Trophoblast cell (in vitro differentiated cells and primary cell): ENCODE measurements at regions not wholly inside any gene's neighbourhood (a gene's known extent, or its start where the extent isn't known, plus 50 kb on each side); places are given as distances from the start of the nearest gene placed in this dataset.
A peak's percentile ranks its signal among the peaks of the same experiment; 100 is the strongest.

Source experiments
- DNase-seq, 2 donors: peaks; one replicate each; pipeline ENCODE4 v3.0.0-alpha.2; 2016
- H2AFZ ChIP-seq: 2 replicates; pipeline ENCODE4 v1.6.1; 2013; ENCODE audit warnings: low read length, moderate library complexity, mild to moderate bottlenecking; ENCODE audit not compliant: insufficient read depth, poor library complexity
- H2AK5ac ChIP-seq: 2 replicates; pipeline ENCODE4 v1.6.1; 2013; ENCODE audit warnings: mild to moderate bottlenecking, low read length
- H2BK120ac ChIP-seq: 2 replicates; pipeline ENCODE4 v1.6.1; 2013; ENCODE audit warnings: low read length, mild to moderate bottlenecking, moderate library complexity; ENCODE audit not compliant: insufficient read depth, poor library complexity
- H2BK12ac ChIP-seq: 2 replicates; pipeline ENCODE4 v1.6.1; 2013; ENCODE audit warnings: mild to moderate bottlenecking, low read length, moderate library complexity
- H2BK5ac ChIP-seq: 2 replicates; pipeline ENCODE4 v1.6.1; 2013; ENCODE audit warnings: low read length, low read depth, moderate library complexity, mild to moderate bottlenecking; ENCODE audit not compliant: poor library complexity
- H3K14ac ChIP-seq: 2 replicates; pipeline ENCODE4 v1.6.1; 2013; ENCODE audit warnings: mild to moderate bottlenecking, low read length
- H3K18ac ChIP-seq: 2 replicates; pipeline ENCODE4 v1.6.1; 2013; ENCODE audit warnings: mild to moderate bottlenecking, low read length
- H3K23ac ChIP-seq: 2 replicates; pipeline ENCODE4 v1.6.1; 2013; ENCODE audit warnings: low read length
- H3K27ac ChIP-seq: 2 replicates; pipeline ENCODE4 v1.5.1; 2013; ENCODE audit warnings: low read depth, mild to moderate bottlenecking, inconsistent platforms, low read length, moderate library complexity
- H3K27me3 ChIP-seq: 2 replicates; pipeline ENCODE4 v1.6.1; 2013; ENCODE audit warnings: inconsistent platforms, mild to moderate bottlenecking, low read length, moderate library complexity; ENCODE audit not compliant: insufficient read depth
- H3K36me3 ChIP-seq, 2 experiments: 1 replicate in 1 of 2; 2 replicates in 1 of 2; pipeline ENCODE4 v1.6.1; 2013; ENCODE audit warnings: low read length in 2 of 2, mild to moderate bottlenecking in 2 of 2, moderate library complexity in 1 of 2; ENCODE audit not compliant: insufficient read depth in 2 of 2, control insufficient read depth in 1 of 2
- H3K4ac ChIP-seq: 2 replicates; pipeline ENCODE4 v1.6.1; 2013; ENCODE audit warnings: low read depth, mild to moderate bottlenecking, low read length, moderate library complexity
- H3K4me1 ChIP-seq, 2 experiments: 1 replicate in 1 of 2; 2 replicates in 1 of 2; pipeline ENCODE4 v1.6.1; 2013; ENCODE audit warnings: low read length in 2 of 2, mild to moderate bottlenecking in 2 of 2, moderate library complexity in 1 of 2; ENCODE audit not compliant: insufficient read depth in 2 of 2, control insufficient read depth in 1 of 2
- H3K4me2 ChIP-seq: 2 replicates; pipeline ENCODE4 v1.6.1; 2013; ENCODE audit warnings: inconsistent platforms, mild to moderate bottlenecking, low read length, moderate library complexity
- H3K4me3 ChIP-seq: 2 replicates; pipeline ENCODE4 v1.5.1; 2013; ENCODE audit warnings: mild to moderate bottlenecking, low read depth, low read length, inconsistent platforms
- H3K79me1 ChIP-seq: one replicate; pipeline ENCODE4 v1.6.1; 2013; ENCODE audit warnings: low read length
- H3K79me2 ChIP-seq: 2 replicates; pipeline ENCODE4 v1.6.1; 2013; ENCODE audit warnings: low read length, mild to moderate bottlenecking; ENCODE audit not compliant: control insufficient read depth, insufficient read depth, poor library complexity
- H3K9ac ChIP-seq: 2 replicates; pipeline ENCODE4 v1.6.1; 2013; ENCODE audit warnings: mild to moderate bottlenecking, low read length
- H3K9me3 ChIP-seq: 2 replicates; pipeline ENCODE4 v1.6.1; 2013; ENCODE audit warnings: low read depth, mild to moderate bottlenecking, control low read depth, inconsistent platforms, low read length; ENCODE audit not compliant: insufficient read depth
- H4K12ac ChIP-seq: 2 replicates; pipeline ENCODE4 v1.6.1; 2013; ENCODE audit warnings: low read depth, mild to moderate bottlenecking, low read length, moderate library complexity
- H4K8ac ChIP-seq: 2 replicates; pipeline ENCODE4 v1.6.1; 2013; ENCODE audit warnings: low read depth, mild to moderate bottlenecking, low read length, moderate library complexity
- H4K91ac ChIP-seq: one replicate; pipeline ENCODE4 v1.6.1; 2013; ENCODE audit warnings: low read depth, mild to moderate bottlenecking, low read length, moderate library complexity
- WGBS: extraction: QIAGEN DNeasy Blood & Tissue Kit; methylation state at CpG from one replicate; pipeline ENCODE4 v1.1.7; 2013; ENCODE audit warnings: missing lambda C conversion rate; ENCODE audit not compliant: insufficient read length, insufficient coverage; ENCODE audit errors: extremely low coverage; 5-methylcytosine and 5-hydroxymethylcytosine counted together

GRCh38 chr9:14441115-14441514 is 127.2 kb upstream of the NFIB start:
- Histone ChIP-seq H2BK5ac (no peak overlapping the region), H3K14ac (no peak overlapping the region), H3K9me3 (no peaks in the 10 kb centered on the region), H3K4me3 (no peak overlapping the region), H2BK120ac (no peak overlapping the region), H3K4ac (no peak overlapping the region), H3K36me3 (no peaks in the 10 kb centered on the region), H3K9ac (no peak overlapping the region), H2AK5ac (no peak overlapping the region), H3K79me2 (no peaks in the 10 kb centered on the region), H4K91ac (no peak overlapping the region), H3K27me3 (no peaks in the 10 kb centered on the region), H3K4me2 (no peak overlapping the region), H3K23ac (no peak overlapping the region), H4K8ac (no peak overlapping the region), H3K79me1 (no peaks in the 10 kb centered on the region), H3K4me1 (no peaks in the 10 kb centered on the region), H2AFZ (no peak overlapping the region), H3K18ac (no peak overlapping the region), H3K27ac (no peak overlapping the region), H2BK12ac (no peak overlapping the region), H4K12ac (no peak overlapping the region)
- no peak for DNase-seq
- no CpG with 5 or more reads among the region's 8 CpGs for WGBS

- no peak overlapping the region for H4K12ac ChIP-seq
- no peak overlapping the region for H3K27ac ChIP-seq
- no peak overlapping the region for H2BK120ac ChIP-seq
- no peaks in the 10 kb centered on the region for H3K9me3 ChIP-seq
- H2AFZ ChIP-seq, result no peak overlapping the region
- H3K4ac ChIP-seq, result no peak overlapping the region
- H3K79me2 ChIP-seq, result no peaks in the 10 kb centered on the region
- no peaks in the 10 kb centered on the region for H3K4me1 ChIP-seq
- no peak overlapping the region for H4K91ac ChIP-seq
- no peak overlapping the region for H4K8ac ChIP-seq
- H3K27me3 ChIP-seq, result no peaks in the 10 kb centered on the region
- H3K4me3 ChIP-seq, result no peak overlapping the region
- no peak overlapping the region for H2BK12ac ChIP-seq
- no peak for DNase-seq
- H3K4me2 ChIP-seq, result no peak overlapping the region
- no CpG with 5 or more reads among the region's 4 CpGs for WGBS
- H2BK5ac ChIP-seq, result no peak overlapping the region
- no peak overlapping the region for H3K9ac ChIP-seq
- H3K79me1 ChIP-seq, result no peaks in the 10 kb centered on the region
- no peak overlapping the region for H3K18ac ChIP-seq
- H3K23ac ChIP-seq, result no peak overlapping the region
- no peak overlapping the region for H2AK5ac ChIP-seq
- H3K14ac ChIP-seq, result no peak overlapping the region
- H3K36me3 ChIP-seq, result no peaks in the 10 kb centered on the region
Measured at GRCh38 chr9:14440062-14440461, 126.1 kb upstream of the NFIB start.

GRCh38 chr9:14439555-14439954 is 125.6 kb upstream of the NFIB start:
- no peak overlapping the region for H2AK5ac ChIP-seq
- WGBS, result no CpG with 5 or more reads among the region's 6 CpGs

GRCh38 chr9:14438232-14439021 is 124.5 kb upstream of the NFIB start:
- Histone ChIP-seq H3K79me2 (no peaks in the 10 kb centered on the region), H3K79me1 (no peaks in the 10 kb centered on the region), H4K12ac (no peak overlapping the region), H3K23ac (no peak overlapping the region), H3K9ac (no peak overlapping the region), H3K18ac (no peak overlapping the region), H3K27ac (no peak overlapping the region), H3K9me3 (no peaks in the 10 kb centered on the region), H2AK5ac (no peak overlapping the region), H3K14ac (no peak overlapping the region), H2AFZ (no peak overlapping the region), H3K27me3 (no peaks in the 10 kb centered on the region), H3K4me2 (no peak overlapping the region), H3K4me1 (peaks cover 0 to 2% of the 10 kb centered on the region in 2 experiments), H3K36me3 (no peaks in the 10 kb centered on the region), H2BK12ac (no peak overlapping the region), H2BK120ac (no peak overlapping the region), H4K91ac (no peak overlapping the region), H2BK5ac (no peak overlapping the region), H4K8ac (no peak overlapping the region), H3K4ac (no peak overlapping the region), H3K4me3 (no peak overlapping the region)
- no peak for DNase-seq
- WGBS, result no CpG with 5 or more reads among the region's 17 CpGs

More at GRCh38 chr9:14439555-14439954, 125.6 kb upstream of the NFIB start:
- Histone ChIP-seq H3K27ac (no peak overlapping the region), H2AFZ (no peak overlapping the region), H4K8ac (no peak overlapping the region), H2BK5ac (no peak overlapping the region), H2BK12ac (no peak overlapping the region), H3K9me3 (no peaks in the 10 kb centered on the region), H3K4me2 (no peak overlapping the region), H3K4me3 (no peak overlapping the region), H3K4ac (no peak overlapping the region), H3K4me1 (no peaks in the 10 kb centered on the region), H3K79me1 (no peaks in the 10 kb centered on the region), H3K18ac (no peak overlapping the region), H3K36me3 (no peaks in the 10 kb centered on the region), H3K27me3 (no peaks in the 10 kb centered on the region), H3K79me2 (no peaks in the 10 kb centered on the region), H3K23ac (no peak overlapping the region), H2BK120ac (no peak overlapping the region), H3K14ac (no peak overlapping the region), H3K9ac (no peak overlapping the region), H4K91ac (no peak overlapping the region), H4K12ac (no peak overlapping the region)
- peak; percentile 57 to 78 for DNase-seq
